ENCODE measurements at regions not wholly inside any gene's neighbourhood (a gene's known extent, or its start where the extent isn't known, plus 50 kb on each side); places are given as distances from the start of the nearest gene placed in this dataset.

GRCh38 chr4:125140966-125141495 lies 173.7 kb upstream of the FAT4 start:
- peak; percentile 2 for DNase-seq (ENCODE audit: low read depth)

- DNase-seq (ENCODE audit: low read depth) = no peak
Observed at GRCh38 chr4:125135652-125136051, 179.1 kb upstream of the FAT4 start.

GRCh38 chr4:125132729-125133128 lies 182.0 kb upstream of the FAT4 start:
- DNase-seq (ENCODE audit: low read depth) = no peak

- peak; percentile 29 for DNase-seq (ENCODE audit: low read depth)
Observed at GRCh38 chr4:125131891-125132680, 182.7 kb upstream of the FAT4 start.

GRCh38 chr4:125125276-125125675 lies 189.5 kb upstream of the FAT4 start:
- no peak for DNase-seq (ENCODE audit: low read depth)

- no peak for DNase-seq (ENCODE audit: low read depth)
Observed at GRCh38 chr4:125123570-125124109, 191.1 kb upstream of the FAT4 start.

- DNase-seq (ENCODE audit: low read depth) = no peak
Observed at GRCh38 chr4:125121581-125121980, 193.2 kb upstream of the FAT4 start.

GRCh38 chr4:125116431-125116830 lies 198.3 kb upstream of the FAT4 start:
- no peak for DNase-seq (ENCODE audit: low read depth)

- DNase-seq (ENCODE audit: low read depth) = no peak
Observed at GRCh38 chr4:125115941-125116340, 198.8 kb upstream of the FAT4 start.

GRCh38 chr4:125115476-125115875 lies 199.3 kb upstream of the FAT4 start:
- DNase-seq (ENCODE audit: low read depth) = no peak

- DNase-seq (ENCODE audit: low read depth) = peak; percentile 30
Observed at GRCh38 chr4:125112536-125112935, 202.2 kb upstream of the FAT4 start.

- DNase-seq (ENCODE audit: low read depth) = no peak
Observed at GRCh38 chr4:125111323-125111722, 203.4 kb upstream of the FAT4 start.

GRCh38 chr4:125105561-125105960 lies 209.2 kb upstream of the FAT4 start:
- DNase-seq (ENCODE audit: low read depth) = peak; percentile 17

- no peak for DNase-seq (ENCODE audit: low read depth)
Observed at GRCh38 chr4:125104616-125105015, 210.1 kb upstream of the FAT4 start.

- DNase-seq (ENCODE audit: low read depth) = peak; percentile 27
Observed at GRCh38 chr4:125101719-125102118, 213.0 kb upstream of the FAT4 start.

GRCh38 chr4:125097729-125098128 lies 217.0 kb upstream of the FAT4 start:
- no peak for DNase-seq (ENCODE audit: low read depth)

GRCh38 chr4:125096662-125097061 lies 218.1 kb upstream of the FAT4 start:
- DNase-seq (ENCODE audit: low read depth) = no peak

GRCh38 chr4:125091541-125091940 lies 223.2 kb upstream of the FAT4 start:
- no peak for DNase-seq (ENCODE audit: low read depth)

GRCh38 chr4:125091101-125091500 lies 223.7 kb upstream of the FAT4 start:
- DNase-seq (ENCODE audit: low read depth) = no peak

GRCh38 chr4:125084608-125085007 lies 230.1 kb upstream of the FAT4 start:
- DNase-seq (ENCODE audit: low read depth) = no peak

GRCh38 chr4:125082729-125083417 lies 231.9 kb upstream of the FAT4 start:
- no peak for DNase-seq (ENCODE audit: low read depth)

GRCh38 chr4:125072269-125072668 lies 242.5 kb upstream of the FAT4 start:
- no peak for DNase-seq (ENCODE audit: low read depth)

GRCh38 chr4:125070861-125071260 lies 243.9 kb upstream of the FAT4 start:
- no peak for DNase-seq (ENCODE audit: low read depth)
